Fibroblast of villous mesenchyme (primary cell): ENCODE measurements at regions not wholly inside any gene's neighbourhood (a gene's known extent, or its start where the extent isn't known, plus 50 kb on each side); places are given as distances from the start of the nearest gene placed in this dataset.
A peak's percentile ranks its signal among the peaks of the same experiment; 100 is the strongest.
"Not testable (repeated sequence)": the region's sequence is repeated elsewhere in the genome, so short reads cannot be mapped to it uniquely, and the experiment has no call there.

Source experiments
- DNase-seq: peaks from one replicate; pipeline ENCODE4 v3.0.0-alpha.2; 2010; ENCODE audit warnings: low read depth
- H3K4me3 ChIP-seq: 2 replicates; pipeline ENCODE4 v1.5.1; 2011; ENCODE audit warnings: low read depth, mild to moderate bottlenecking, low read length
- TF ChIP-seq, protein P1 (sequence below): IDR thresholded peaks from 2 replicates; pipeline ENCODE4 v1.5.1; 2012; ENCODE audit warnings: low read depth, mild to moderate bottlenecking, low read length; ENCODE audit not compliant: insufficient read depth

DNA sequence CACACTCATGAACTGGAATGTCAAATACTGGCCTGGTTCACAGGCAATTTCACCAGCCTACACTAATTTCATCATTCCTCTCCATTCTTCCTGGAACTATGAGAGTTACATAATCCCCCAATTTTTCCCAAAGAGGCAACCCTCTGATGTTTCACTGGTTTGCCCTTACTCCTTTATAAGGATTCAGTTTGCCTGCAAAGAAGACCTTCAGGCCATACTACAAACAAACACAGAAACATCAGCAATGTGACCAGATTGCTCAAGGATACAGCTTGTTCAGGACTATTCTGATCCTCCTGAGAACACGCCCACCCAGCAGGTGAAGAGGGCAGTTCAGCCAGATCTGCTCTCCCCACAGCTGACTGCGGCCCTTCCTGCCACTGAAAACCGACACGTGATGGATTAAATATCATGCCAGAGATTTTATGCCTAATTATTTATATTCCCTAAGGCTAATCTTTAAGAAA lies 215.5 kb downstream of the ETAA1 start:
- no peak overlapping the region for H3K4me3 ChIP-seq
- TF ChIP-seq, protein P1, sequence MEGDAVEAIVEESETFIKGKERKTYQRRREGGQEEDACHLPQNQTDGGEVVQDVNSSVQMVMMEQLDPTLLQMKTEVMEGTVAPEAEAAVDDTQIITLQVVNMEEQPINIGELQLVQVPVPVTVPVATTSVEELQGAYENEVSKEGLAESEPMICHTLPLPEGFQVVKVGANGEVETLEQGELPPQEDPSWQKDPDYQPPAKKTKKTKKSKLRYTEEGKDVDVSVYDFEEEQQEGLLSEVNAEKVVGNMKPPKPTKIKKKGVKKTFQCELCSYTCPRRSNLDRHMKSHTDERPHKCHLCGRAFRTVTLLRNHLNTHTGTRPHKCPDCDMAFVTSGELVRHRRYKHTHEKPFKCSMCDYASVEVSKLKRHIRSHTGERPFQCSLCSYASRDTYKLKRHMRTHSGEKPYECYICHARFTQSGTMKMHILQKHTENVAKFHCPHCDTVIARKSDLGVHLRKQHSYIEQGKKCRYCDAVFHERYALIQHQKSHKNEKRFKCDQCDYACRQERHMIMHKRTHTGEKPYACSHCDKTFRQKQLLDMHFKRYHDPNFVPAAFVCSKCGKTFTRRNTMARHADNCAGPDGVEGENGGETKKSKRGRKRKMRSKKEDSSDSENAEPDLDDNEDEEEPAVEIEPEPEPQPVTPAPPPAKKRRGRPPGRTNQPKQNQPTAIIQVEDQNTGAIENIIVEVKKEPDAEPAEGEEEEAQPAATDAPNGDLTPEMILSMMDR = no peak
- peak; percentile 79 for DNase-seq

- H3K4me3 ChIP-seq = no peak overlapping the region
- DNase-seq = no peak
- TF ChIP-seq, protein P1 = no peak
These were observed 216.1 kb downstream of the ETAA1 start for GRCh38 chr2:67613227-67613626.

- H3K4me3 ChIP-seq = no peak overlapping the region
- no peak for DNase-seq
These were observed 217.3 kb downstream of the ETAA1 start for GRCh38 chr2:67614454-67614853.

DNA sequence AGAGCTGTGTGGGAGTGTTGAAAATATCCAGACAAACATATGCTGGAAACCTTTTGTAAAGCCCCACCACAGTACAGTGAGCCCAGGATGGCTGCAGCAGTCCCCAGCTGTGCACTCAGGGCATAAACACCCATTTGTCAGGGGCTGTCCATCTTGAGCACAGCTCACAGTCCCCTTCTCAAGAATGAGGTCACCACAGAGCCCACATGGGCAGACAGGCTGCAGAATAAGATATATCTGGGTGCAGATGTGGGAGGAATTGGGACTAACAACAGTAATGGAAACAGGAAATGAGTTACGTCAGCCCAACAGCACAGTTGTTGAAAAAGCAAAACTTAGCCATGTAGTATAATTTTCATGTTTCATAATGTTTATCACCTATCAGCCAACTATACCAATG lies 219.6 kb downstream of the ETAA1 start:
- DNase-seq = peak; percentile 94
- H3K4me3 ChIP-seq = no peak overlapping the region
- TF ChIP-seq, protein P1 = no peak

More at GRCh38 chr2:67614454-67614853, 217.3 kb downstream of the ETAA1 start:
- TF ChIP-seq, protein P1 = no peak

GRCh38 chr2:67619204-67619603 lies 222.1 kb downstream of the ETAA1 start:
- H3K4me3 ChIP-seq = no peak overlapping the region
- TF ChIP-seq, protein P1 = no peak
- DNase-seq = no peak

DNA sequence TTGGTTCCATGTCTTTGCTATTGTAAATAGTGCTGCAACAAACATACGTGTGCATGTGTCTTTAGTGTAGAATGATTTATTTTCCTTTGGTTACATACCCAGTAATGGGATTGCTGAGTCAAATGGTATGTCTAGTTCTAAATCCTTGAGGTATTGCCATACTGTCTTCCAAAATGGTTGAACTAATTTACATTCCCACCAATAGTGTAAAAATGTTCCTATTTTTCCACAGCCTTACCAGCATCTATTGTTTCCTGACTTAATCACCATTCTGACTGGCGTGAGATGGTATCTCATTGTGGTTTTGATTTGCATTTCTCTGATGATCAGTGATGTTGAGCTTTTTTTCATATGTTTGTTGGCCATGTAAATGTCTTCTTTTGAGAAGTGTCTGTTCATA lies 226.6 kb downstream of the ETAA1 start:
- H3K4me3 ChIP-seq, DNase-seq: not testable (repeated sequence)

DNA sequence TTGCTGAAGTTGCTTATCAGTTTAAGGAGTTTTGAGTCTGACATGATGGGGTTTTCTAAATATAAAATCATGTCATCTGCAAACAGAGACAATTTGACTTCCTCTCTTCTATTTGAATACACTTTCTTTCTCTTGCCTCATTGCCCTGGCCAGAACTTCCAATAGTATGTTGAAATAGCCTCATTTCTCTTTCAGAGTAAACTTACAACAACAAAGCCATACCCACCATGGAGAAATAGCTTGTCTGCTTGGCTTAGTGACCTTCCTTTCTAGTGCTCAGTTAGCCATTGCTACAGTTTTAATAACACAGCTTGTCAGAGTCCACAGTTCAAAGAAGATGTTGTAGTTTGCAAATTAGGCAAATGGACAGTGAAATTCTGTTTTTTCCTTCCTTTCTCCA lies 228.0 kb downstream of the ETAA1 start:
- no peak overlapping the region for H3K4me3 ChIP-seq
- TF ChIP-seq, protein P1 = no peak
- peak; percentile 63 for DNase-seq
